ENCODE measurements at regions not wholly inside any gene's neighbourhood (a gene's known extent, or its start where the extent isn't known, plus 50 kb on each side); places are given as distances from the start of the nearest gene placed in this dataset.

- Mint-ChIP-seq H3K27ac (no peak overlapping the region), H3K4me1 (ENCODE audit: low read depth) (no peaks in the 10 kb centered on the region), H3K9me3 (no peaks in the 10 kb centered on the region), H3K27me3 (no peaks in the 10 kb centered on the region), H3K36me3 (ENCODE audit: low read depth) (no peaks in the 10 kb centered on the region), H3K4me3 (no peak overlapping the region)
- no peak for ATAC-seq
- no peak for TF ChIP-seq CTCF (IDR thresholded peaks at IDR 0.05)
- ChIA-PET CTCF (no interaction called here), POLR2A (no interaction called here)
- no peak for DNase-seq
- intact Hi-C loops (cut with micrococcal nuclease) = no loop called here
Measured at GRCh38 chr4:67092351-67092750, 453.0 kb downstream of the CENPC start.

- ATAC-seq = no peak
- no peaks in the 10 kb centered on the region for H3K9me3 Mint-ChIP-seq
- POLR2A ChIA-PET = no interaction called here
- no peaks in the 10 kb centered on the region for H3K4me1 Mint-ChIP-seq (ENCODE audit: low read depth)
- intact Hi-C loops (cut with micrococcal nuclease) = no loop called here
- no peak overlapping the region for H3K4me3 Mint-ChIP-seq
- DNase-seq = no peak
- no peaks in the 10 kb centered on the region for H3K36me3 Mint-ChIP-seq (ENCODE audit: low read depth)
- CTCF ChIA-PET = interaction anchor here (0.7 kb wide), 1 partner anchor 337 kb away, joined by 3 read pairs; no protein-coding TSS in a partner anchor
- H3K27ac Mint-ChIP-seq = no peak overlapping the region
- H3K27me3 Mint-ChIP-seq = no peaks in the 10 kb centered on the region
- no peak for TF ChIP-seq CTCF (IDR thresholded peaks at IDR 0.05)
Measured at GRCh38 chr4:67091673-67092072, 453.6 kb downstream of the CENPC start.

GRCh38 chr4:67087897-67088296 is 457.4 kb downstream of the CENPC start:
- ATAC-seq (no peak), DNase-seq (peak; percentile 74)
- ChIA-PET CTCF (interaction anchor here (1.0 to 2.1 kb wide), 9 partner anchors 10 to 239 kb away, joined by 3 to 22 read pairs (median 4); no protein-coding TSS in a partner anchor), POLR2A (no interaction called here)
- Mint-ChIP-seq H3K4me1 (ENCODE audit: low read depth) (no peaks in the 10 kb centered on the region), H3K4me3 (no peak overlapping the region), H3K36me3 (ENCODE audit: low read depth) (no peaks in the 10 kb centered on the region), H3K9me3 (no peaks in the 10 kb centered on the region), H3K27me3 (peaks cover 2% of the 10 kb centered on the region), H3K27ac (no peak overlapping the region)
- intact Hi-C loops (cut with micrococcal nuclease) = loop anchor here (1.0 kb wide), 1 partner anchor 239 kb away; no protein-coding TSS in a partner anchor
- TF ChIP-seq CTCF (IDR thresholded peaks at IDR 0.05) = peak; percentile 69

GRCh38 chr4:67084783-67085182 is 460.5 kb downstream of the CENPC start:
- POLR2A ChIA-PET = no interaction called here
- no peak overlapping the region for H3K27ac Mint-ChIP-seq
- no peak overlapping the region for H3K4me3 Mint-ChIP-seq
- DNase-seq (no peak), ATAC-seq (no peak)
- H3K9me3 Mint-ChIP-seq = no peaks in the 10 kb centered on the region
- no peaks in the 10 kb centered on the region for H3K36me3 Mint-ChIP-seq (ENCODE audit: low read depth)
- no peak for TF ChIP-seq CTCF (IDR thresholded peaks at IDR 0.05)
- H3K27me3 Mint-ChIP-seq = peaks cover 2% of the 10 kb centered on the region
- intact Hi-C loops (cut with micrococcal nuclease) = no loop called here
- CTCF ChIA-PET = interaction anchor here (1.1 to 1.2 kb wide), 2 partner anchors 242 to 303 kb away, joined by 3 to 4 read pairs; no protein-coding TSS in a partner anchor
- H3K4me1 Mint-ChIP-seq (ENCODE audit: low read depth) = no peaks in the 10 kb centered on the region

- H3K27ac Mint-ChIP-seq = no peak overlapping the region
- DNase-seq (no peak), ATAC-seq (no peak)
- CTCF ChIA-PET = no interaction called here
- H3K9me3 Mint-ChIP-seq = no peaks in the 10 kb centered on the region
- TF ChIP-seq CTCF (IDR thresholded peaks at IDR 0.05) = no peak
- intact Hi-C loops (cut with micrococcal nuclease) = no loop called here
- H3K4me3 Mint-ChIP-seq = no peak overlapping the region
- POLR2A ChIA-PET = no interaction called here
- no peaks in the 10 kb centered on the region for H3K36me3 Mint-ChIP-seq (ENCODE audit: low read depth)
- peaks cover 2% of the 10 kb centered on the region for H3K27me3 Mint-ChIP-seq
- H3K4me1 Mint-ChIP-seq (ENCODE audit: low read depth) = no peaks in the 10 kb centered on the region
Measured at GRCh38 chr4:67083496-67083895, 461.8 kb downstream of the CENPC start.

Measured in activated CD8-positive, alpha-beta T cell treated with anti-CD3 and anti-CD28 coated beads for 36 hours (primary cell).